ENCODE measurements at regions not wholly inside any gene's neighbourhood (a gene's known extent, or its start where the extent isn't known, plus 50 kb on each side); places are given as distances from the start of the nearest gene placed in this dataset.
"Not testable (repeated sequence)": the region's sequence is repeated elsewhere in the genome, so short reads cannot be mapped to it uniquely, and the experiment has no call there.

- DNase-seq (ENCODE audit: low read depth) = no peak
These were observed 266.5 kb upstream of the VLDLR start for GRCh38 chr9:2354856-2355696.

- DNase-seq (ENCODE audit: low read depth) = no peak
These were observed 265.9 kb upstream of the VLDLR start for GRCh38 chr9:2355697-2355983.

GRCh38 chr9:2356041-2356790 is 265.4 kb upstream of the VLDLR start:
- no peak for DNase-seq (ENCODE audit: low read depth)

GRCh38 chr9:2359891-2360471 is 261.6 kb upstream of the VLDLR start:
- no peak for DNase-seq (ENCODE audit: low read depth)

GRCh38 chr9:2362150-2362549 is 259.4 kb upstream of the VLDLR start:
- no peak for DNase-seq (ENCODE audit: low read depth)

- DNase-seq (ENCODE audit: low read depth) = no peak
These were observed 258.3 kb upstream of the VLDLR start for GRCh38 chr9:2363138-2363745.

- DNase-seq (ENCODE audit: low read depth) = no peak
These were observed 257.8 kb upstream of the VLDLR start for GRCh38 chr9:2363781-2364180.

GRCh38 chr9:2367970-2368369 is 253.6 kb upstream of the VLDLR start:
- peak; percentile 8 for DNase-seq (ENCODE audit: low read depth)

GRCh38 chr9:2373648-2374047 is 247.9 kb upstream of the VLDLR start:
- no peak for DNase-seq (ENCODE audit: low read depth)

- DNase-seq (ENCODE audit: low read depth) = no peak
These were observed 246.5 kb upstream of the VLDLR start for GRCh38 chr9:2375114-2375513.

GRCh38 chr9:2377117-2377516 is 244.5 kb upstream of the VLDLR start:
- DNase-seq (ENCODE audit: low read depth) = no peak

GRCh38 chr9:2377834-2378233 is 243.8 kb upstream of the VLDLR start:
- no peak for DNase-seq (ENCODE audit: low read depth)

- no peak for DNase-seq (ENCODE audit: low read depth)
These were observed 243.3 kb upstream of the VLDLR start for GRCh38 chr9:2378266-2378665.

GRCh38 chr9:2378816-2379215 is 242.8 kb upstream of the VLDLR start:
- no peak for DNase-seq (ENCODE audit: low read depth)

GRCh38 chr9:2384741-2385140 is 236.8 kb upstream of the VLDLR start:
- DNase-seq (ENCODE audit: low read depth) = no peak

- DNase-seq (ENCODE audit: low read depth) = no peak
These were observed 235.8 kb upstream of the VLDLR start for GRCh38 chr9:2385746-2386145.

GRCh38 chr9:2386566-2386965 is 235.0 kb upstream of the VLDLR start:
- DNase-seq (ENCODE audit: low read depth) = no peak

GRCh38 chr9:2387166-2387565 is 234.4 kb upstream of the VLDLR start:
- no peak for DNase-seq (ENCODE audit: low read depth)

- DNase-seq (ENCODE audit: low read depth) = no peak
These were observed 232.2 kb upstream of the VLDLR start for GRCh38 chr9:2389404-2389803.

- no peak for DNase-seq (ENCODE audit: low read depth)
These were observed 231.6 kb upstream of the VLDLR start for GRCh38 chr9:2390028-2390427.

- not testable (repeated sequence) for DNase-seq (ENCODE audit: low read depth)
These were observed 230.0 kb upstream of the VLDLR start for GRCh38 chr9:2391509-2392132.

- not testable (repeated sequence) for DNase-seq (ENCODE audit: low read depth)
These were observed 227.4 kb upstream of the VLDLR start for GRCh38 chr9:2394087-2394741.

Data from ELR (cell line).